LNCAP (cell line): ENCODE measurements at regions not wholly inside any gene's neighbourhood (a gene's known extent, or its start where the extent isn't known, plus 50 kb on each side); places are given as distances from the start of the nearest gene placed in this dataset.

Experiments used
- CTCF ChIP-seq: fragments of 450-650 bp; IDR thresholded peaks from 2 replicates; pipeline ENCODE4 v1.5.1; 2017; ENCODE audit warnings: mild to moderate bottlenecking

DNA sequence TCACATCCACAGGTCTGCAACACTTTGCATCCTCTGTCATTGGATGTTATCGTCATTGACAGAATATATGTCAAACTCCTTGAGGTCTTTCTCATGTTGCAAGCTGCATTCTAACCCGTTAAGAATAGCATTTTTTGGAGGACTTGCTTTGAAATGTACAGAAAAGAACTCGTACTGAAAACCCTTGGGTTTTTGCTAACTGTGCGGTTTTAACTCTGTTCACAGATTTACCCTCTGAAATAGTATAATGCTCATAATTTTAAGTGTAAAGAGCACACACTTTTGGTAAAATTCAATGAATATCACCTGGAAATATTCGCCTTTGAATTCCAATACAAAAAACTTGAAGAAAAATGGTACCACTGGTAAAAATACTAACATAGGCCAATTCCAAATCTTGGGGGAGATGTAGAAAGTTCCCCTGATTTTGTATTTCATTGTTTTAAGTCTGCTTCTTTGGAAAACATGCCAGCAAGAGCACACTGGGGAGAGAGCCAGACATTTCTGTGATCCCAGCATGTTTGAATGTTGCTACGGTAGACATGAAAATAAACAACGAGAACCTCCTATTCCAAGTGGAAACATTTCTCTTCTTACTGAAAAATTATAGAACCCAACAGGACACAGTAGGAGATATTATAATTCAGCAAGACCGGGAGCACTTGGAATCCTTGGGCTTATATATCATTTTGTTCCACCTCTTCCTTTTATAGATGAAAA, 446.0 kb downstream of the AEBP2 start:
- TF ChIP-seq CTCF: no peak

GRCh38 chr12:19886065-19886464, 446.8 kb downstream of the AEBP2 start:
- TF ChIP-seq CTCF: no peak

GRCh38 chr12:19886639-19887064, 447.4 kb downstream of the AEBP2 start:
- no peak for TF ChIP-seq CTCF

DNA sequence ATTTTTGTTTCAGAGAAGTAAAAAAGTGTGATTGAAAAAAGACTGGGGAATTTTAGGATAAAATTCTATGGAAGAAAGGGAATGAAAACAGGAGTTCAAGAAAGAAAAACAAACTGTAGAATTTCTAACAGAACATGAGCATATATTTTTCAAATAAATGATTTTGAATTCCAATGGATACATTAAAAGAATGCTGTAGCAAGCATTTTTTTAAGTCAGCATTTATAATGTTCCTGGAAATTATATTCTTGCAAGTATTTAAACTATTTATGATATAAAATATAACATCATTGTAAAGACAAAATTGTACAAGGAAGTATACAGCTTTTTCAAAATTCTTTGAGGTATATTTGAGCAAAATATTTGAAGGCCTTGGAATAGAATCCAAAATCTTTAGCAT, 450.7 kb downstream of the AEBP2 start:
- TF ChIP-seq CTCF: no peak

DNA sequence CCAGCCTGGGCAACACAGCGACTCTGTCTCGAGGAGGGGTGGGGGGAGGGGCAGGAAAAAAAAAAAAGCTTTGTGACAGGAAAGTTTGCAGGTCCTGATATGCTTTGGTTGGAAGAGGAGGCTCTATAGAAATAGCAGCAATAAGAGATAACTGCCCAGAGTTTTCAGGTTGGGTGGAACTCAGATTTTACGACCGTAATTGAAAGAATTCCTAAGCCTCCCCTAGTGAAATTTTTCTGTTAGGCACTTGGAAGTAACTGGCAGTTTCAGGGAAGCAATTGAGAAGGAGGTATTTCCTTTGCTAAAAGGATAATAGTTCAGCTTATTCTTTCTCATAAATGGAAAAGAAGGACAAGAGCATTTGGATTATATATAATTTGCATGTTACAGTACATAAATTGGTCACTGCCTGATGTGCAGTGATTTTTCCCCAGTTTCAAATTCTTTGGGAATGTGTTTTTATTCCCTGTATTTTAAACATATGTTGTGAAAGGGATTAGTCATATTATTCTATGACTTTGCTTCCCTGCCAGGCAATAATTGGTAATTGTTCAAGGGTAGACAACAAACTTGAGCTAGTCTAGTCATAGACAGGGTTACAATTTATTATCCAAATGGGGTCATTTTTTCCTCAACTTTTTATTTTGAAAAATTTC, 452.8 kb downstream of the AEBP2 start:
- no peak for TF ChIP-seq CTCF

DNA sequence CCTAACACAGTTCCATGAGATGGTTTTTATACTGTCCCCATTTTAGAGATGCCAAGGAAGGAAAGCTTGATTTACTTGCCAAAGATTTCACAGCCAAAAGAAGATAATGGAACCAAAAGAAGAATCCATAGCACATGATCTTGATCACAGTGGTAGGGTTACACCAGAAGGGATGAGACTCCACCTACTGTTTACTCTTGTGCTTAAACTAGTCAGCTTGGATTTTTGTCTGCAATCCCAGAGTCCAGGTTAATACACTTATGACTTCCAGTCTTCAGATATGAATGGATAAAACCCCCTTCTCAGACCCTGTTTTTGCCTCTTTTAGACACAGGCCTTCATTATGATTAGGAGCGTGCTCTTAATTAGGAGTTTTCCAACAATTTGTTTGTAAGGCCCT, 454.2 kb downstream of the AEBP2 start:
- peak; percentile 13; the same call in 1 of the 2 replicates for TF ChIP-seq CTCF

GRCh38 chr12:19894050-19894449, 454.8 kb downstream of the AEBP2 start:
- TF ChIP-seq CTCF: no peak
